CD4-positive, alpha-beta T cell treated with Interleukin-17A for 4 hours (primary cell): ENCODE measurements at regions not wholly inside any gene's neighbourhood (a gene's known extent, or its start where the extent isn't known, plus 50 kb on each side); places are given as distances from the start of the nearest gene placed in this dataset.
"Not testable (repeated sequence)": the region's sequence is repeated elsewhere in the genome, so short reads cannot be mapped to it uniquely, and the experiment has no call there.

Experiments used
- DNase-seq: peaks from one replicate; pipeline ENCODE4 v3.0.0-alpha.2; 2020; ENCODE audit warnings: mixed read lengths

- DNase-seq = no peak
These were observed 379.0 kb upstream of the GOT2 start for GRCh38 chr16:59113004-59113670.

- DNase-seq = no peak
These were observed 377.2 kb upstream of the GOT2 start for GRCh38 chr16:59111280-59111679.

- DNase-seq = no peak
These were observed 374.3 kb upstream of the GOT2 start for GRCh38 chr16:59108374-59108773.

GRCh38 chr16:59096682-59097081 lies 362.6 kb upstream of the GOT2 start:
- DNase-seq = not testable (repeated sequence)

- DNase-seq = no peak
These were observed 356.4 kb upstream of the GOT2 start for GRCh38 chr16:59090541-59090940.

- DNase-seq = no peak
These were observed 354.3 kb upstream of the GOT2 start for GRCh38 chr16:59088431-59088830.

- no peak for DNase-seq
These were observed 353.5 kb upstream of the GOT2 start for GRCh38 chr16:59087641-59088040.

- no peak for DNase-seq
These were observed 333.1 kb upstream of the GOT2 start for GRCh38 chr16:59067205-59067604.

GRCh38 chr16:59060207-59060606 lies 326.1 kb upstream of the GOT2 start:
- no peak for DNase-seq

- DNase-seq = no peak
These were observed 324.1 kb upstream of the GOT2 start for GRCh38 chr16:59058250-59058649.

- no peak for DNase-seq
These were observed 319.8 kb upstream of the GOT2 start for GRCh38 chr16:59053911-59054310.

- DNase-seq = no peak
These were observed 318.1 kb upstream of the GOT2 start for GRCh38 chr16:59052231-59052630.

- DNase-seq = no peak
These were observed 314.8 kb upstream of the GOT2 start for GRCh38 chr16:59048876-59049275.

- no peak for DNase-seq
These were observed 313.0 kb upstream of the GOT2 start for GRCh38 chr16:59047114-59047513.

GRCh38 chr16:59046335-59046734 lies 312.2 kb upstream of the GOT2 start:
- no peak for DNase-seq

GRCh38 chr16:59045501-59045900 lies 311.4 kb upstream of the GOT2 start:
- DNase-seq = no peak

- no peak for DNase-seq
These were observed 310.5 kb upstream of the GOT2 start for GRCh38 chr16:59044616-59045015.

- no peak for DNase-seq
These were observed 308.2 kb upstream of the GOT2 start for GRCh38 chr16:59042301-59042700.

GRCh38 chr16:59039066-59039720 lies 305.1 kb upstream of the GOT2 start:
- DNase-seq = no peak

- DNase-seq = no peak
These were observed 296.9 kb upstream of the GOT2 start for GRCh38 chr16:59030923-59031485.

- DNase-seq = no peak
These were observed 287.6 kb upstream of the GOT2 start for GRCh38 chr16:59021751-59022150.

GRCh38 chr16:59013930-59014329 lies 279.8 kb upstream of the GOT2 start:
- no peak for DNase-seq

GRCh38 chr16:58999762-59000161 lies 265.6 kb upstream of the GOT2 start:
- DNase-seq = no peak

GRCh38 chr16:58992755-58993154 lies 258.6 kb upstream of the GOT2 start:
- not testable (repeated sequence) for DNase-seq
